PFSK-1 (cell line): ENCODE measurements at regions not wholly inside any gene's neighbourhood (a gene's known extent, or its start where the extent isn't known, plus 50 kb on each side); places are given as distances from the start of the nearest gene placed in this dataset.

Experiments used
- FOXP2 ChIP-seq: optimal IDR thresholded peaks from 2 replicates; pipeline ENCODE3; 2011; ENCODE audit warnings: borderline replicate concordance, control low read depth, inconsistent platforms; ENCODE audit not compliant: insufficient read depth; ENCODE audit errors: extremely low read length, extremely low read depth
- POLR2AphosphoS5 ChIP-seq: IDR thresholded peaks from 2 replicates; pipeline ENCODE4 v1.6.1; 2012; ENCODE audit warnings: low read depth, mild to moderate bottlenecking, control low read depth, low read length, moderate library complexity
- REST ChIP-seq, 2 experiments: IDR thresholded peaks; 2 replicates each; pipeline versions ENCODE4 v1.6.1 to v1.8.0; 2011 to 2012; ENCODE audit warnings: low read depth in 2 of 2, low read length in 2 of 2, control low read depth in 1 of 2, inconsistent platforms in 1 of 2, mild to moderate bottlenecking in 1 of 2, moderate library complexity in 1 of 2; ENCODE audit not compliant: insufficient read depth in 1 of 2
- SIN3A ChIP-seq: IDR thresholded peaks from 2 replicates; pipeline ENCODE4 v1.6.1; 2012; ENCODE audit warnings: mild to moderate bottlenecking, low read length, moderate library complexity, borderline replicate concordance; ENCODE audit not compliant: insufficient read depth
- TAF1 ChIP-seq: IDR thresholded peaks from 2 replicates; pipeline ENCODE4 v1.6.1; 2012; ENCODE audit warnings: low read length, control low read depth, borderline replicate concordance; ENCODE audit not compliant: insufficient read depth

GRCh38 chr13:69178000-69178399 is 929.6 kb upstream of the ATXN8OS start:
- TF ChIP-seq SIN3A (no peak), REST (IDR thresholded peaks at IDR 0.05; ENCODE audit: insufficient read depth in 1 of 2, low read depth in 2 of 2, low read length in 2 of 2) (no peak), FOXP2 (no peak), TAF1 (no peak), POLR2AphosphoS5 (no peak)

GRCh38 chr13:69168436-69168835 is 939.2 kb upstream of the ATXN8OS start:
- no peak for TF ChIP-seq TAF1
- TF ChIP-seq FOXP2: no peak
- no peak for TF ChIP-seq SIN3A
- TF ChIP-seq REST (IDR thresholded peaks at IDR 0.05; ENCODE audit: insufficient read depth in 1 of 2, low read depth in 2 of 2, low read length in 2 of 2): no peak
- no peak for TF ChIP-seq POLR2AphosphoS5

DNA sequence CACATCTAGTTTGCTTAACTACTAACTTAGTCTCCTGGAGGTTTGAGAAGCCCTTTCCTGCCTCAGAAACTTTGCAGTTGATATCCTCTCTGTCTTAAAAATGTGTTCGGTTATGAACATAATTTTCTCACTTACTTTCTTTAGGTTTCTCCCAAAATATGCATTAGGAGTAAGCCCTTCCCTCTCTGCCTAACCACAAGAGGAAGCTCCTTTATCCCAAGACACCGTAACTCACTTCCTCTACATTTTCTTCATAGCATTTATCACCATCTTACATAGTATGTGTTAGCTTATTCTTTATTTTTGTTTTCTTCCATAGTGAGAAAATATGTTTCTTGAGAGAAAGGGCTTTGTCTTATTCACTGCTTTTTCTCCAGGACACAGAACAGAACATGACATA is 952.5 kb upstream of the ATXN8OS start:
- TF ChIP-seq POLR2AphosphoS5 (no peak), REST (IDR thresholded peaks at IDR 0.05; ENCODE audit: insufficient read depth in 1 of 2, low read depth in 2 of 2, low read length in 2 of 2) (no peak), SIN3A (no peak), FOXP2 (no peak), TAF1 (no peak)

GRCh38 chr13:69142101-69142500 is 965.5 kb upstream of the ATXN8OS start:
- TF ChIP-seq FOXP2: no peak
- no peak for TF ChIP-seq SIN3A
- no peak for TF ChIP-seq TAF1
- TF ChIP-seq POLR2AphosphoS5: no peak
- TF ChIP-seq REST (IDR thresholded peaks at IDR 0.05; ENCODE audit: insufficient read depth in 1 of 2, low read depth in 2 of 2, low read length in 2 of 2): no peak

DNA sequence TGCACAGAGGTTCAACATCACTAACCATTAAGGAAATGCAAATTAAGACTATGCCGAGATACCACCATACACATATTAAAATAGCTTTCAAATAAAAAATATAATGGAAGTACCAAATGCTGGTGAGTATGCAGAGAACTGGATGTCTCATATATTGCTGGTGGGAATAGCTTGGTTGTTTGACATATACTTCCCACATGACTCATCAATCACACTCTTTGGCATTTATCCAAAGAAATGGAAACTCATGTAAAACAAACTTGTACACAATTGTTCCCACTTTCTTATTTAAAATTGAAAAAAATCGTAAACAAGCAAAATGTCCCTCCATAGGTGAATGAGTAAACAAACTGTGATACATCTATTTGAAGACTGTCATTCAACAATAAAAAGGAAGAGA is 982.6 kb upstream of the ATXN8OS start:
- TF ChIP-seq FOXP2 (no peak), POLR2AphosphoS5 (no peak), REST (IDR thresholded peaks at IDR 0.05; ENCODE audit: insufficient read depth in 1 of 2, low read depth in 2 of 2, low read length in 2 of 2) (no peak), TAF1 (no peak), SIN3A (no peak)
